Suprapubic skin (tissue), 4 donors: ENCODE measurements at regions not wholly inside any gene's neighbourhood (a gene's known extent, or its start where the extent isn't known, plus 50 kb on each side); places are given as distances from the start of the nearest gene placed in this dataset.

ENCODE experiments used
- CTCF ChIP-seq, 2 donors: fragments of 200-600 bp in 1 of 2; fragments of 450-650 bp in 1 of 2; sonication (generic) in 1 of 2; IDR thresholded peaks; one replicate each; pipeline ENCODE4 v1.5.1; 2016 to 2019; ENCODE audit warnings: antibody characterized with exemption in 2 of 2, mild to moderate bottlenecking in 1 of 2, moderate library complexity in 1 of 2
- EP300 ChIP-seq: sonication (generic); formaldehyde crosslinking; IDR thresholded peaks from one replicate; pipeline ENCODE4 v1.6.1; 2017; ENCODE audit warnings: antibody characterized with exemption
- POLR2A ChIP-seq, 2 donors: fragments of 450-650 bp; IDR thresholded peaks; one replicate each; pipeline ENCODE4 v1.6.1; 2017; ENCODE audit warnings: antibody characterized with exemption in 2 of 2, mild to moderate bottlenecking in 2 of 2, moderate library complexity in 2 of 2
- POLR2AphosphoS5 ChIP-seq, 3 donors: sonication (generic); formaldehyde crosslinking; IDR thresholded peaks; one replicate each; pipeline ENCODE4 v1.6.1; 2017; ENCODE audit warnings: antibody characterized with exemption in 3 of 3

DNA sequence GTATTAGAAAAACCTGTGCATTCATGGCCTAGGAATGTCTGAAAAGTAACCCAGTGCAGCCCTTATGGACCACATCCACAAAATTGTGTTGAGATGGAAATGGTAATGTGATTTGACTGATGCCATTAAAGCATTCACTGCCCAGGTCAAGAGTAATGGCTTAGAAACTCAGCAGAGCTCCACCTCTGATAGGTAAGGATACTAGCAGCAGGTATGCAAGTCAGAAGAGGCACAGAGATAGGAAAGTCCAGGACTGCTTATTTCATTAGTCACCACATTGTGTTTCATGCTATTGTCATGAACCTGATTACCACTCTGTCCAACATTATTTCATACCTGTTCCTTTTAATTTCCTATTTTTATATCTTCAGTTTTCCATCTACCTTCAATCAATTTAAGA, 2042.2 kb downstream of the ARAP2 start:
- TF ChIP-seq CTCF (IDR thresholded peaks at IDR 0.05) (no peak), EP300 (no peak), POLR2AphosphoS5 (IDR thresholded peaks at IDR 0.05) (no peak), POLR2A (IDR thresholded peaks at IDR 0.05) (no peak)
